ENCODE measurements at regions not wholly inside any gene's neighbourhood (a gene's known extent, or its start where the extent isn't known, plus 50 kb on each side); places are given as distances from the start of the nearest gene placed in this dataset.

GRCh38 chr11:15805726-15806125 lies 550.6 kb downstream of the SOX6 start:
- no peak for TF ChIP-seq CTCF (IDR thresholded peaks at IDR 0.05)
- no peak for TF ChIP-seq POLR2A (IDR thresholded peaks at IDR 0.05)
- no peak for TF ChIP-seq POLR2AphosphoS5 (IDR thresholded peaks at IDR 0.05)

Measured in breast epithelium (tissue), 3 donors.